ENCODE measurements at regions not wholly inside any gene's neighbourhood (a gene's known extent, or its start where the extent isn't known, plus 50 kb on each side); places are given as distances from the start of the nearest gene placed in this dataset.
"Not testable (repeated sequence)": the region's sequence is repeated elsewhere in the genome, so short reads cannot be mapped to it uniquely, and the experiment has no call there.

DNA sequence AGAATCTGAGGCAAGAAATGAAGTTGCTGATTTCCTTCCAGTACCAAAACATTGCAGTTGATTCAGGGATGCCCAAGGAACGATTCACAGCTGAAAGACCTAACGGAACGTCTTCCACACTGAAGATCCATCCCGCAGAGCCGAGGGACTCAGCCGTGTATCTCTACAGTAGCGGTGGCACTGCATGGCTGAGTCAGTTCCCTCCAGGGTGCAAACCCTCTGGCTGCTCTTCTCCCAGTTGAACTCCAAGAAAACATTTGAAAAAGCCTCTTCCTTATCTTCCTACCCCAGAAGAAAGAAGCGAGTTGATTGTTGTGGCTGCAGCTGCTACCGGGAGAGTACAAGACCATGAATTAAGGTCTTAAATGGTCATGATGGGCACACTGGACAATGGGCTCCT is 147.1 kb upstream of the PRSS1 start:
- DNase-seq = no peak

GRCh38 chr7:142598297-142598696 is 151.0 kb upstream of the PRSS1 start:
- no peak for DNase-seq

DNA sequence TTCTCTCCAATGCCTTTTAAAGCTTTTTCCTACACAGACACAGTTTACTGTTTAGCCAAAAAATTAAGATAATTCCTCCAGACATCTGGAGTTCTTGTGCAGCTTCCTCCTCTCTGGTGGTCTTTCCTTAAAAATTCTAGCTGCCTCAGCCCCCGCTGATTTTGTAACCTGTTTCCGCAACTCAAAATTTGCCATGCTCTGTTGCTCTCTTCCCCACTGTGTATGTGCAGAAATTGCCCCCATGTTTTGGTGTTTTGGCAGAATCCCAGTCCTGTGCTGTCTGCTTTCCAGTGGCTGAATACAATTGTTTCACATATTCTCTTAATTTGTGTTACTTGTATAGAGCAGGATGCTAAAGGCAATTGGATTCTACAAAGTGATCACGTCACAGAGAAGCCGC is 151.7 kb upstream of the PRSS1 start:
- DNase-seq = no peak

- DNase-seq = no peak
Measured at GRCh38 chr7:142595816-142596516, 153.3 kb upstream of the PRSS1 start.

DNA sequence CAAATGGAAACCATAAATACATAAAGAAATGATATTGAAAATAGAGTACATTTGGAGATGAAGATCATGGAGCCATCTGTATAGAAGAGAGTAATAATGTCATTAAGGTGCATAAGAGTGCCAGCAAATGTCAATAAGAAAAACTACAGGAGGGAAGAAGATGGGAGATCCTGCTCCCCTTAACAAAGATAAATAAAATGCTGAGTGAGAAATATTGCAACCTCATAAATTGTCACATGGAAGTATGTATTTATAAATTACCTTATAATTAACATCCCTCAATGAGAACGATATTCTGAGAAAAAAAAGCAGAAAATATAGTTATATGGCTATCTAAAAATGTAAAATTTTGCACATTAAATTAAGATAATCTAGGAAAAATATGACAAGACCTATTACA is 155.2 kb upstream of the PRSS1 start:
- DNase-seq = no peak

DNA sequence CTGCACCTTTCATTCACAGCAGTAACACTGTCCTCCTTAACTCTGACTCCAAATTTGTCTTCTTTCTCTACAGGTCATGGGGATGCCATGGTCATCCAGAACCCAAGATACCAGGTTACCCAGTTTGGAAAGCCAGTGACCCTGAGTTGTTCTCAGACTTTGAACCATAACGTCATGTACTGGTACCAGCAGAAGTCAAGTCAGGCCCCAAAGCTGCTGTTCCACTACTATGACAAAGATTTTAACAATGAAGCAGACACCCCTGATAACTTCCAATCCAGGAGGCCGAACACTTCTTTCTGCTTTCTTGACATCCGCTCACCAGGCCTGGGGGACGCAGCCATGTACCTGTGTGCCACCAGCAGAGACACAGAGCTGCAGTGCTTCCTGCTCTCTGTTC is 156.2 kb upstream of the PRSS1 start:
- DNase-seq = no peak

DNA sequence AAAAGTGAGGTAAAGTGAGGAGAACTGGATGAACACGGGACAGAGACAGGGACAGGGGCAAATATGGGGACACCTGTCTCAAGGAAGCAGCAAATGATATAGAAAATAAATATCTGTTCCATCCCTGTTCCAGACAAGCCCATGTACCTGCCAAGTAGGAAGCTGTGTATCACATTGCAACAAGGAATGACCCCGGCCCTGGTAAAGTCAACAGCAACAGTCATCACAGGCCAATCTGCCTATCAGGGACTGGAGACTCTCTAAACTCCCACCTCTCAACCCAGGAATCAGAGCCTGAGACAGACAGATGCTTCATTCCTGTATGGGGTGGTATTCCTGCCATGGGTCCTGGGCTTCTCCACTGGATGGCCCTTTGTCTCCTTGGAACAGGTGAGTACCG is 156.6 kb upstream of the PRSS1 start:
- DNase-seq = no peak

DNA sequence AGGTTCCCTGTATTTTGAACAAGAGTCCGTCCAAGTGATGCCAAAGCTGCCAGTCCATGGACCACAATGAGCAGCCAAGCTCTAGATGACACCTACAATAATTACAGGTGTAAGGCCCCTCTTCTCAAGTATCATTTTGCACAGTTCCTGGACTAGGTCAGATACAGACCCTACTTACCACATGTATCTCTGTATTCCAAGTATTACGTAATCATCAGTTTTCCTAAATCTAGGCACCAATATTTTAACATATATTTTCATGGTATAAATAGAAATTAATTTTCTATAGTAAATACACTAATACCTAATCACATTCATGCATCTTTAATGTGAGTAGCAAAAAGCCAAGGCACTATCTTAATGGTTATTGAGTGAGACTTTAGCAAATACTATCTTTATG is 157.0 kb upstream of the PRSS1 start:
- no peak for DNase-seq

GRCh38 chr7:142590830-142591457 is 158.3 kb upstream of the PRSS1 start:
- no peak for DNase-seq

DNA sequence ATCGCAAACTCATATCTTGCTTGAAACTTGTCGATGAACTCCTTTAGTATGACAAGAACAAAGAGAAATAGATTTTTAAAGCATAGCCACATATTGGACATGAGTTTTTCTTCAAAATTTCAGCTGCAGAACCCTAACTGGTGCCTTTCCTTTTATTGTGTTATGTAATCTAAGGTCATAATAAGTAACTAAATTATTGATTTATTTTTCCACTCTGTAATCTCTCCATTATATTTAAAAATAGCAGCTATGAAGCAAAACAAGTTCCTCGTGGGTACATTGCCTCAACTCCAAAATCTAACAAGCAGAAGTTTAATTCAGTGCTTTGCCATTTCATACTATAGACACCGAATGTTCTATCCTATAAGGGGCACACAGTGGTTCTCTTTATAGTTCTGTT is 159.2 kb upstream of the PRSS1 start:
- no peak for DNase-seq

- DNase-seq = no peak
Measured at GRCh38 chr7:142587578-142588191, 161.6 kb upstream of the PRSS1 start.

GRCh38 chr7:142586611-142587010 is 162.7 kb upstream of the PRSS1 start:
- DNase-seq = no peak

DNA sequence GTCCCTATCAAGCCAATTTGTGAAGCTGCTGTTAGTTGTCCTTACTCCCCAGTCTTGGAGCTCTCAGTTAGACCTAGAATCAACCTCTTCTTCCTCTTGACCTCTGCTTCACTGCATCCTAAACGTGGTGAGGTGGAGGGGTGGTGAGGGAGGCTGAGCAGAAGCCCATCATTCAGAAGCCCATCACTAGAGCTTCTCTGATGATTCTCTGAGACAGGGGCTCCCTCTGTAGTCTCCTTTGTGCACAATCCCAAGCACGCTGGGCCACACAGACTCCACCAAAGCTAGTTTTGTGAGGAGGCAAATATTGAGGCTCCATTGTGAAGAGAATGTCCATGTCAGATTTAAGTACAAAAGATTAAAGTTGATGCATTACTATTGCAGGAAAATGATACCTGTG is 163.8 kb upstream of the PRSS1 start:
- no peak for DNase-seq

DNA sequence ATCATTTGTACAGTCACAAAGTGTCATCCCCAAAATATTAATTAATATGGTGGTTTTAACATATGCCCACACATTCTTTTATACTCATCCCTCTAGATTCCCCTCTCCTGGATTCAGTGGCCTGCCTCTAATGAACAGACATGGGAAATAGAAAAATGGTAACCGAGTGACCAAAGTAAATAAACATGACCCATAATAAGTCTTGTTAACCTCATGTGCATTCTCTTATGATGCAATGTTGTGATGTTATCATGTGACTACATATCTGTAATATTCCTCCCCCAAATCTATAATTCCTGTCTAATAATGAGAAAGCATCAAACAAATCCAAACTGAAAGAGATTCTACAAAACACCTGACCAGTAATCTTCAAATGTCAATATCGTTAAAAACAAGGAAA is 164.5 kb upstream of the PRSS1 start:
- no peak for DNase-seq

- DNase-seq = no peak
Measured at GRCh38 chr7:142583446-142583845, 165.8 kb upstream of the PRSS1 start.

GRCh38 chr7:142582351-142582750 is 166.9 kb upstream of the PRSS1 start:
- DNase-seq = no peak

- peak; percentile 5 for DNase-seq
Measured at GRCh38 chr7:142581341-142581740, 167.9 kb upstream of the PRSS1 start.

DNA sequence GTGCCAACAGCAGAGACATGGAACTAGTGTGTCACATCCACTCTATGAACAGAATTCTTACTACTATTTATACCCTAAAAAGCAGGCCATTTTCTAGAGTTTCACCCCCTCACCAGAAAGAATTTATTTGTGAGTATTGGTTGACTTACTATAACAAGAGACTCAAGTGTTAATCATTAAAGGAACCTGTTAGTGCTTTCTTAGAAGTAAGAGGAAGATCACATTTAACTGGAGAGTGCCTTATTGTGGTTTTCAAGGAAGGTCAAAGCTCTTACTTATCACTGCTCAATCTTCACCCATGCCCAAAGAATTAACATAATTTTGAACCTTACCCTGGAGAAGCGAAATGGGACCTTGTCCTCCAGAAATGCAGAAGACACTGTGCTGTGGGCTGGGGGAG is 169.3 kb upstream of the PRSS1 start:
- DNase-seq = no peak

- DNase-seq = not testable (repeated sequence)
Measured at GRCh38 chr7:142575351-142575750, 173.9 kb upstream of the PRSS1 start.

GRCh38 chr7:142571581-142571980 is 177.7 kb upstream of the PRSS1 start:
- no peak for DNase-seq

GRCh38 chr7:142569851-142570250 is 179.4 kb upstream of the PRSS1 start:
- DNase-seq = no peak

DNA sequence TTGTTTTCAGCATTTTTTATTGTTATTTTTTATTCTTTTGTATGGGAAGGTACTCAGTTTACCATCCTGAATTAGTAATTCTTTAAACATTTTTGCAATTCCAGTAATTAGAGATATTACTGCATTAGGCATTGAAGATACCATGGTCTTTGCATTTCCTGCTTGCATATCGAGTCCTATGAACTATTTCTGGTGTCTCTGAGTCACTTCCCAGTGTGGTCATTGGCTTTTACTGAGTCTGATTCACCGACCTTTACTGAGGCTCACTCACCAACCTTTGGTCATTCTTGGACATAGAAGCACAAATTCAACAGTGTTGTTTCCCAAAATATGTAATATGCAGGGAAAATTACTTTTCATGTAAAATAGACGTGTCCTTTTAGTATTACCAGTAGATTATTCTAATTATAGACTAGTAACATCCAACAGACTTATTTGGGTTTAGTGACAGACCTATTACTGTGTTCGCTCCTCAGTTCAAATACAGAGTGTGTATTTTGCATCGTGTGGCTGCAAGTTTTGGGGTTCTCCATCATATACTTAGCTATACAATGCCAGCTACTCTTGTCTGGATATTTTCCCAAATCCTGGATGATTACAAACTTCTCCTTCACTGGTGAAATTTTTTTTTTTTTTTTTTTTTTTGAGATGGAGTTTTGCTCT is 180.7 kb upstream of the PRSS1 start:
- DNase-seq = no peak

- DNase-seq = no peak
Measured at GRCh38 chr7:142567201-142568075, 181.8 kb upstream of the PRSS1 start.
